Tibial artery (tissue), 4 donors: ENCODE measurements at regions not wholly inside any gene's neighbourhood (a gene's known extent, or its start where the extent isn't known, plus 50 kb on each side); places are given as distances from the start of the nearest gene placed in this dataset.

Experiments used
- DNase-seq, 2 donors: peaks; one replicate each; pipeline ENCODE4 v3.0.0-alpha.2; 2019
- H3K27ac ChIP-seq, 2 donors: fragments of 200-600 bp; sonication (generic) in 1 of 2; 1 replicate in 1 of 2; 2 replicates in 1 of 2; pipeline ENCODE4 v1.5.1; 2018 to 2019; ENCODE audit warnings: mild to moderate bottlenecking in 1 of 2
- H3K27me3 ChIP-seq, 2 donors: fragments of 200-600 bp; sonication (generic) in 1 of 2; one replicate each; pipeline versions ENCODE4 v1.5.1 to v1.6.0; 2016 to 2019
- H3K36me3 ChIP-seq, 3 donors: fragments of 200-600 bp; sonication (generic) in 2 of 3; one replicate each; pipeline ENCODE4 v1.5.1; 2016 to 2019; ENCODE audit warnings: mild to moderate bottlenecking in 2 of 3
- H3K4me1 ChIP-seq, 4 donors: fragments of 200-600 bp; sonication (generic) in 2 of 4; 1 replicate in 3 of 4; 2 replicates in 1 of 4; pipeline ENCODE4 v1.5.1; 2016 to 2019
- H3K4me3 ChIP-seq, 2 donors: fragments of 200-600 bp; sonication (generic) in 1 of 2; 1 replicate in 1 of 2; 2 replicates in 1 of 2; pipeline ENCODE4 v1.5.1; 2018 to 2019; ENCODE audit warnings: mild to moderate bottlenecking in 2 of 2
- H3K9me3 ChIP-seq, 3 donors: fragments of 200-600 bp; sonication (generic) in 1 of 3; one replicate each; pipeline ENCODE4 v1.5.1; 2016 to 2019
- CTCF ChIP-seq, 2 experiments: fragments of 200-600 bp in 1 of 2; fragments of 450-650 bp in 1 of 2; IDR thresholded peaks; one replicate each; pipeline ENCODE4 v1.5.1; 2017 to 2019; ENCODE audit warnings: antibody characterized with exemption in 2 of 2, mild to moderate bottlenecking in 1 of 2, moderate library complexity in 1 of 2
- intact Hi-C: fragments of 100-400 bp; cut with DNase I; formaldehyde crosslinking; loops from one replicate; pipeline ENCODE4 v1.15.0; 2023; ENCODE audit warnings: low total_unique reads

GRCh38 chr2:220619525-220620220 lies 952.4 kb downstream of the EPHA4 start:
- H3K27ac ChIP-seq = no peak overlapping the region
- H3K9me3 ChIP-seq = no peaks in the 10 kb centered on the region
- H3K4me3 ChIP-seq = no peak overlapping the region
- intact Hi-C loops = no loop called here
- H3K36me3 ChIP-seq = no peaks in the 10 kb centered on the region
- H3K4me1 ChIP-seq = no peaks in the 10 kb centered on the region
- DNase-seq = no peak
- H3K27me3 ChIP-seq = no peaks in the 10 kb centered on the region
- no peak for TF ChIP-seq CTCF (IDR thresholded peaks at IDR 0.05)

GRCh38 chr2:220626603-220627002 lies 945.5 kb downstream of the EPHA4 start:
- no peak overlapping the region for H3K27ac ChIP-seq
- no peak for TF ChIP-seq CTCF (IDR thresholded peaks at IDR 0.05)
- H3K4me3 ChIP-seq = no peak overlapping the region
- H3K9me3 ChIP-seq = no peaks in the 10 kb centered on the region
- no peaks in the 10 kb centered on the region for H3K4me1 ChIP-seq
- no peaks in the 10 kb centered on the region for H3K36me3 ChIP-seq
- H3K27me3 ChIP-seq = no peaks in the 10 kb centered on the region
- DNase-seq = no peak
- intact Hi-C loops = no loop called here

GRCh38 chr2:220628252-220628651 lies 943.9 kb downstream of the EPHA4 start:
- intact Hi-C loops = no loop called here
- TF ChIP-seq CTCF (IDR thresholded peaks at IDR 0.05) = no peak
- no peak for DNase-seq
- Histone ChIP-seq H3K27me3 (no peaks in the 10 kb centered on the region), H3K27ac (no peak overlapping the region), H3K4me3 (no peak overlapping the region), H3K36me3 (no peaks in the 10 kb centered on the region), H3K9me3 (no peaks in the 10 kb centered on the region), H3K4me1 (no peaks in the 10 kb centered on the region)

- Histone ChIP-seq H3K9me3 (no peaks in the 10 kb centered on the region), H3K27me3 (no peaks in the 10 kb centered on the region), H3K4me1 (no peaks in the 10 kb centered on the region), H3K27ac (no peak overlapping the region), H3K4me3 (no peak overlapping the region), H3K36me3 (no peaks in the 10 kb centered on the region)
- no peak for DNase-seq
- intact Hi-C loops = no loop called here
- TF ChIP-seq CTCF (IDR thresholded peaks at IDR 0.05) = no peak
Observed at GRCh38 chr2:220641137-220641536, 931.0 kb downstream of the EPHA4 start.

- H3K27me3 ChIP-seq = no peaks in the 10 kb centered on the region
- intact Hi-C loops = no loop called here
- no peaks in the 10 kb centered on the region for H3K4me1 ChIP-seq
- no peak overlapping the region for H3K4me3 ChIP-seq
- H3K36me3 ChIP-seq = no peaks in the 10 kb centered on the region
- H3K9me3 ChIP-seq = no peaks in the 10 kb centered on the region
- H3K27ac ChIP-seq = no peak overlapping the region
- no peak for TF ChIP-seq CTCF (IDR thresholded peaks at IDR 0.05)
- DNase-seq = no peak
Observed at GRCh38 chr2:220646424-220646823, 925.7 kb downstream of the EPHA4 start.

- TF ChIP-seq CTCF (IDR thresholded peaks at IDR 0.05) = no peak
- H3K27ac ChIP-seq = no peak overlapping the region
- no peaks in the 10 kb centered on the region for H3K4me1 ChIP-seq
- H3K36me3 ChIP-seq = no peaks in the 10 kb centered on the region
- H3K4me3 ChIP-seq = no peak overlapping the region
- no peaks in the 10 kb centered on the region for H3K9me3 ChIP-seq
- intact Hi-C loops = no loop called here
- no peak for DNase-seq
- no peaks in the 10 kb centered on the region for H3K27me3 ChIP-seq
Observed at GRCh38 chr2:220648628-220649027, 923.5 kb downstream of the EPHA4 start.
